Stimulated activated naive CD8-positive, alpha-beta T cell treated with anti-CD3 and anti-CD28 coated beads, Interleukin-15, amount 100 ng/mL, for 72 hours (primary cell): ENCODE measurements at regions not wholly inside any gene's neighbourhood (a gene's known extent, or its start where the extent isn't known, plus 50 kb on each side); places are given as distances from the start of the nearest gene placed in this dataset.

Source experiments
- ATAC-seq: fragments of 150-1000 bp; cut with Tn5 transposase; 2 replicates; pipeline ENCODE4 v1.10.0; 2021; ENCODE audit warnings: mild to moderate bottlenecking, moderate library complexity
- DNase-seq, 2 donors: peaks; one replicate each; pipeline ENCODE4 v3.0.0; 2021 to 2022
- H3K27ac Mint-ChIP-seq, 2 donors: one replicate each; pipeline ENCODE4 v1.8.0; 2022; ENCODE audit warnings: mild to moderate bottlenecking in 2 of 2, mixed read lengths in 2 of 2, moderate library complexity in 2 of 2
- H3K27me3 Mint-ChIP-seq: one replicate; pipeline ENCODE4 v1.8.0; 2022; ENCODE audit warnings: mixed read lengths
- H3K4me1 Mint-ChIP-seq: one replicate; pipeline ENCODE4 v1.8.0; 2022; ENCODE audit warnings: mild to moderate bottlenecking, mixed read lengths
- H3K4me3 Mint-ChIP-seq, 2 donors: one replicate each; pipeline ENCODE4 v1.8.0; 2022; ENCODE audit warnings: mild to moderate bottlenecking in 2 of 2, mixed read lengths in 2 of 2, moderate library complexity in 1 of 2
- H3K9me3 Mint-ChIP-seq, 2 donors: one replicate each; pipeline ENCODE4 v1.8.0; 2022; ENCODE audit warnings: mixed read lengths in 2 of 2

GRCh38 chr13:80649274-80649673 lies 308.3 kb upstream of the SPRY2 start:
- H3K4me3 Mint-ChIP-seq = no peak overlapping the region
- H3K9me3 Mint-ChIP-seq = peaks cover 6 to 21% of the 10 kb centered on the region in 2 donors
- DNase-seq (no peak), ATAC-seq (no peak)
- H3K27me3 Mint-ChIP-seq = peaks cover 7% of the 10 kb centered on the region
- H3K4me1 Mint-ChIP-seq = no peaks in the 10 kb centered on the region
- H3K27ac Mint-ChIP-seq = no peak overlapping the region

- no peak for DNase-seq
- no peaks in the 10 kb centered on the region for H3K4me1 Mint-ChIP-seq
- peaks cover 0 to 7% of the 10 kb centered on the region in 2 donors for H3K9me3 Mint-ChIP-seq
- ATAC-seq = no peak
- no peak overlapping the region for H3K27ac Mint-ChIP-seq
- no peak overlapping the region for H3K4me3 Mint-ChIP-seq
- no peaks in the 10 kb centered on the region for H3K27me3 Mint-ChIP-seq
Observed at GRCh38 chr13:80642641-80643040, 301.7 kb upstream of the SPRY2 start.

- Mint-ChIP-seq H3K4me3 (no peak overlapping the region), H3K27ac (no peak overlapping the region), H3K9me3 (no peaks in the 10 kb centered on the region), H3K27me3 (no peaks in the 10 kb centered on the region), H3K4me1 (no peaks in the 10 kb centered on the region)
- ATAC-seq (no peak), DNase-seq (no peak)
Observed at GRCh38 chr13:80633251-80633650, 292.3 kb upstream of the SPRY2 start.

GRCh38 chr13:80630685-80631121 lies 289.8 kb upstream of the SPRY2 start:
- Mint-ChIP-seq H3K27me3 (no peaks in the 10 kb centered on the region), H3K4me1 (no peaks in the 10 kb centered on the region), H3K4me3 (no peak overlapping the region), H3K27ac (no peak overlapping the region), H3K9me3 (peaks cover 0 to 4% of the 10 kb centered on the region in 2 donors)
- DNase-seq = no peak
- ATAC-seq = no peak

GRCh38 chr13:80618781-80619180 lies 277.9 kb upstream of the SPRY2 start:
- DNase-seq (no peak), ATAC-seq (no peak)
- Mint-ChIP-seq H3K27ac (no peak overlapping the region), H3K4me3 (no peak overlapping the region), H3K27me3 (no peaks in the 10 kb centered on the region), H3K4me1 (no peaks in the 10 kb centered on the region), H3K9me3 (no peaks in the 10 kb centered on the region)

- H3K27me3 Mint-ChIP-seq = no peaks in the 10 kb centered on the region
- H3K4me3 Mint-ChIP-seq = no peak overlapping the region
- no peak for DNase-seq
- no peaks in the 10 kb centered on the region for H3K9me3 Mint-ChIP-seq
- H3K4me1 Mint-ChIP-seq = no peaks in the 10 kb centered on the region
- no peak for ATAC-seq
- H3K27ac Mint-ChIP-seq = no peak overlapping the region
Observed at GRCh38 chr13:80612804-80613203, 271.9 kb upstream of the SPRY2 start.

- DNase-seq (no peak), ATAC-seq (no peak)
- Mint-ChIP-seq H3K4me3 (no peak overlapping the region), H3K27ac (no peak overlapping the region), H3K4me1 (no peaks in the 10 kb centered on the region), H3K27me3 (no peaks in the 10 kb centered on the region), H3K9me3 (no peaks in the 10 kb centered on the region)
Observed at GRCh38 chr13:80611310-80611709, 270.4 kb upstream of the SPRY2 start.

- no peaks in the 10 kb centered on the region for H3K4me1 Mint-ChIP-seq
- no peak for ATAC-seq
- no peak overlapping the region for H3K4me3 Mint-ChIP-seq
- no peaks in the 10 kb centered on the region for H3K27me3 Mint-ChIP-seq
- DNase-seq = no peak
- no peaks in the 10 kb centered on the region for H3K9me3 Mint-ChIP-seq
- no peak overlapping the region for H3K27ac Mint-ChIP-seq
Observed at GRCh38 chr13:80605716-80606115, 264.8 kb upstream of the SPRY2 start.

GRCh38 chr13:80605011-80605410 lies 264.1 kb upstream of the SPRY2 start:
- Mint-ChIP-seq H3K4me3 (no peak overlapping the region), H3K27me3 (no peaks in the 10 kb centered on the region), H3K27ac (no peak overlapping the region), H3K9me3 (no peaks in the 10 kb centered on the region), H3K4me1 (no peaks in the 10 kb centered on the region)
- ATAC-seq (no peak), DNase-seq (no peak)

- no peak overlapping the region for H3K4me3 Mint-ChIP-seq
- H3K4me1 Mint-ChIP-seq = no peaks in the 10 kb centered on the region
- no peaks in the 10 kb centered on the region for H3K9me3 Mint-ChIP-seq
Observed at GRCh38 chr13:80604098-80604497, 263.2 kb upstream of the SPRY2 start.

GRCh38 chr13:80603351-80603750 lies 262.4 kb upstream of the SPRY2 start:
- H3K4me1 Mint-ChIP-seq = no peaks in the 10 kb centered on the region
- ATAC-seq (no peak), DNase-seq (no peak)
- H3K27me3 Mint-ChIP-seq = no peaks in the 10 kb centered on the region
- no peak overlapping the region for H3K27ac Mint-ChIP-seq
- H3K9me3 Mint-ChIP-seq = peaks cover 0 to under 1% of the 10 kb centered on the region in 2 donors
- H3K4me3 Mint-ChIP-seq = no peak overlapping the region

More at GRCh38 chr13:80604098-80604497, 263.2 kb upstream of the SPRY2 start:
- Mint-ChIP-seq H3K27me3 (no peaks in the 10 kb centered on the region), H3K27ac (no peak overlapping the region)
- ATAC-seq (no peak), DNase-seq (no peak)

- DNase-seq = no peak
- Mint-ChIP-seq H3K4me1 (no peaks in the 10 kb centered on the region), H3K27me3 (no peaks in the 10 kb centered on the region), H3K4me3 (no peak overlapping the region), H3K9me3 (peaks cover 0 to 7% of the 10 kb centered on the region in 2 donors), H3K27ac (no peak overlapping the region)
- no peak for ATAC-seq
Observed at GRCh38 chr13:80599765-80600164, 258.8 kb upstream of the SPRY2 start.

GRCh38 chr13:80598189-80598588 lies 257.3 kb upstream of the SPRY2 start:
- no peaks in the 10 kb centered on the region for H3K27me3 Mint-ChIP-seq
- ATAC-seq (no peak), DNase-seq (no peak)
- no peak overlapping the region for H3K4me3 Mint-ChIP-seq
- H3K9me3 Mint-ChIP-seq = peaks cover 5 to 7% of the 10 kb centered on the region in 2 donors
- H3K27ac Mint-ChIP-seq = no peak overlapping the region
- H3K4me1 Mint-ChIP-seq = no peaks in the 10 kb centered on the region

GRCh38 chr13:80591976-80592740 lies 251.2 kb upstream of the SPRY2 start:
- Mint-ChIP-seq H3K27ac (no peak overlapping the region), H3K9me3 (peaks cover 2 to 5% of the 10 kb centered on the region in 2 donors), H3K27me3 (no peaks in the 10 kb centered on the region), H3K4me1 (no peaks in the 10 kb centered on the region), H3K4me3 (no peak overlapping the region)
- DNase-seq (no peak), ATAC-seq (no peak)

- no peaks in the 10 kb centered on the region for H3K27me3 Mint-ChIP-seq
- no peak overlapping the region for H3K4me3 Mint-ChIP-seq
- no peak overlapping the region for H3K27ac Mint-ChIP-seq
- ATAC-seq (no peak), DNase-seq (no peak)
- H3K9me3 Mint-ChIP-seq = peaks cover 5 to 7% of the 10 kb centered on the region in 2 donors
- no peaks in the 10 kb centered on the region for H3K4me1 Mint-ChIP-seq
Observed at GRCh38 chr13:80590551-80590950, 249.6 kb upstream of the SPRY2 start.

- DNase-seq = no peak
- Mint-ChIP-seq H3K4me1 (no peaks in the 10 kb centered on the region), H3K9me3 (peaks cover 0 to 7% of the 10 kb centered on the region in 2 donors), H3K27me3 (no peaks in the 10 kb centered on the region), H3K27ac (no peak overlapping the region), H3K4me3 (no peak overlapping the region)
- ATAC-seq = no peak
Observed at GRCh38 chr13:80586356-80586755, 245.4 kb upstream of the SPRY2 start.

- Mint-ChIP-seq H3K27ac (no peak overlapping the region), H3K4me3 (no peak overlapping the region)
- no peak for ATAC-seq
Observed at GRCh38 chr13:80585531-80585930, 244.6 kb upstream of the SPRY2 start.

More at GRCh38 chr13:80585531-80585930, 244.6 kb upstream of the SPRY2 start:
- no peak for DNase-seq
- H3K27me3 Mint-ChIP-seq = no peaks in the 10 kb centered on the region
- H3K9me3 Mint-ChIP-seq = peaks cover 0 to 7% of the 10 kb centered on the region in 2 donors
- H3K4me1 Mint-ChIP-seq = no peaks in the 10 kb centered on the region
